B cell (primary cell): ENCODE measurements at regions not wholly inside any gene's neighbourhood (a gene's known extent, or its start where the extent isn't known, plus 50 kb on each side); places are given as distances from the start of the nearest gene placed in this dataset.

Experiments
- ATAC-seq: fragments of 200-7000 bp; cut with Tn5 transposase; one replicate; pipeline ENCODE4 v1.10.0; 2021; ENCODE audit warnings: low read depth, mild to moderate bottlenecking, moderate number of reproducible peaks, moderate library complexity
- CTCF ChIA-PET: fragments of 350-600 bp; sonication (Branson Sonifier 250); formaldehyde crosslinking; loops from one replicate; lab custom pipeline; 2021; ENCODE audit warnings: antibody characterized with exemption, inconsistent platforms; lab: Charles Lee
- POLR2A ChIA-PET: fragments of 350-600 bp; sonication (Branson Sonifier 250); formaldehyde crosslinking; loops from one replicate; lab custom pipeline; 2021; ENCODE audit warnings: antibody characterized with exemption; lab: Charles Lee
- DNase-seq: peaks from one replicate; pipeline ENCODE4 v3.0.0; 2013
- H2AFZ ChIP-seq: 2 replicates; pipeline ENCODE4 v1.6.1; 2012; ENCODE audit warnings: mild to moderate bottlenecking, low read depth, low read length; ENCODE audit not compliant: insufficient read depth, poor library complexity, severe bottlenecking
- H3K27ac ChIP-seq, 2 donors: 1 replicate in 1 of 2; 2 replicates in 1 of 2; pipeline ENCODE4 v1.5.1; 2012 to 2013; ENCODE audit warnings: low read length in 2 of 2, mild to moderate bottlenecking in 2 of 2, moderate library complexity in 1 of 2
- H3K27me3 ChIP-seq, 4 experiments: fragments of 200-600 bp in 1 of 4; sonication (generic) in 1 of 4; replicated peaks in 1 of 4; 1 replicate in 2 of 4; 2 replicates in 2 of 4; pipeline versions ENCODE4 v1.6.1 to v1.7.0; 2013 to 2016; ENCODE audit warnings: low read length in 3 of 4, mild to moderate bottlenecking in 2 of 4, mixed read lengths in 1 of 4, moderate library complexity in 1 of 4; ENCODE audit not compliant: insufficient read depth in 4 of 4, control insufficient read depth in 3 of 4; ENCODE audit errors: control extremely low read depth in 1 of 4
- H3K36me3 ChIP-seq, 2 experiments: replicated peaks in 1 of 2; 1 replicate in 1 of 2; 2 replicates in 1 of 2; pipeline versions ENCODE4 v1.6.1 to v1.7.1; 2013; ENCODE audit warnings: low read length in 1 of 2; ENCODE audit not compliant: insufficient read depth in 2 of 2, control insufficient read depth in 1 of 2; ENCODE audit errors: control extremely low read depth in 1 of 2, extremely low read depth in 1 of 2
- H3K4me1 ChIP-seq, 2 donors: fragments of 200-600 bp in 1 of 2; sonication (generic) in 1 of 2; 1 replicate in 1 of 2; 2 replicates in 1 of 2; pipeline versions ENCODE4 v1.5.1 to v1.6.1; 2013 to 2017; ENCODE audit warnings: low read length in 2 of 2; ENCODE audit not compliant: control insufficient read depth in 2 of 2, insufficient read depth in 2 of 2
- H3K4me2 ChIP-seq: replicated peaks from 2 replicates; pipeline ENCODE3; 2012; ENCODE audit warnings: mild to moderate bottlenecking, low read depth, low read length; ENCODE audit not compliant: poor library complexity, severe bottlenecking
- H3K4me3 ChIP-seq, 5 experiments: fragments of 200-600 bp in 1 of 5; sonication (generic) in 1 of 5; 1 replicate in 3 of 5; 2 replicates in 2 of 5; pipeline versions ENCODE4 v1.5.1 to v1.7.0; 2011 to 2016; ENCODE audit warnings: low read length in 4 of 5, mild to moderate bottlenecking in 4 of 5, low read depth in 2 of 5, control low read depth in 1 of 5, moderate library complexity in 1 of 5; ENCODE audit not compliant: insufficient read depth in 1 of 5; ENCODE audit errors: control extremely low read depth in 1 of 5, extremely low read depth in 1 of 5
- H3K79me2 ChIP-seq: fragments of 200-600 bp; sonication (generic); one replicate; pipeline ENCODE4 v1.6.0; 2016; ENCODE audit warnings: low read length; ENCODE audit not compliant: control insufficient read depth, insufficient read depth
- H3K9ac ChIP-seq: fragments of 200-600 bp; sonication (generic); 2 replicates; pipeline ENCODE4 v1.6.1; 2017; ENCODE audit warnings: mild to moderate bottlenecking, low read length, moderate library complexity
- H3K9me3 ChIP-seq, 3 donors: one replicate each; pipeline versions ENCODE4 v1.6.1 to v1.7.1; 2013; ENCODE audit warnings: low read length in 2 of 3; ENCODE audit not compliant: control insufficient read depth in 2 of 3, insufficient read depth in 1 of 3; ENCODE audit errors: control extremely low read depth in 1 of 3
- H4K20me1 ChIP-seq: 2 replicates; pipeline ENCODE4 v1.6.0; 2012; ENCODE audit warnings: mild to moderate bottlenecking, low read length; ENCODE audit not compliant: insufficient read depth, control insufficient read depth, poor library complexity, severe bottlenecking
- H3K27ac Mint-ChIP-seq: one replicate; pipeline ENCODE4 v1.8.0; 2021; ENCODE audit warnings: mixed read lengths
- H3K27me3 Mint-ChIP-seq: one replicate; pipeline ENCODE4 v1.8.0; 2021; ENCODE audit warnings: mixed read lengths
- H3K4me1 Mint-ChIP-seq: one replicate; pipeline ENCODE4 v1.8.0; 2021; ENCODE audit warnings: mixed read lengths
- H3K4me3 Mint-ChIP-seq: one replicate; pipeline ENCODE4 v1.8.0; 2021; ENCODE audit warnings: mixed read lengths
- H3K9me3 Mint-ChIP-seq: one replicate; pipeline ENCODE4 v1.8.0; 2022; ENCODE audit warnings: mixed read lengths; ENCODE audit not compliant: insufficient read depth
- EZH2 ChIP-seq: IDR thresholded peaks from 2 replicates; pipeline ENCODE4 v1.6.1; 2012; ENCODE audit warnings: borderline replicate concordance, low read depth, mild to moderate bottlenecking, moderate library complexity, low read length; ENCODE audit not compliant: insufficient read depth, poor library complexity, severe bottlenecking
- WGBS: methylation state at CpG from one replicate; pipeline ENCODE4 v1.1.5; 2013; ENCODE audit warnings: missing lambda C conversion rate; ENCODE audit not compliant: insufficient coverage; 5-methylcytosine and 5-hydroxymethylcytosine counted together
- intact Hi-C: fragments of 100-400 bp; cut with micrococcal nuclease; formaldehyde crosslinking; loops from one replicate; pipeline ENCODE4 v1.10.0; 2022
- TF ChIP-seq, protein P1 (sequence below): fragments of 200-600 bp; IDR thresholded peaks from one replicate; pipeline ENCODE4 v1.8.0; 2022; ENCODE audit warnings: antibody characterized with exemption, mild to moderate bottlenecking

- no CpG with 5 or more reads among the region's 3 CpGs for whole genome bisulfite sequencing
- no peak overlapping the region for H3K4me3 Mint-ChIP-seq
- H3K27ac Mint-ChIP-seq: no peak overlapping the region
- Histone ChIP-seq H3K4me2 (no peak overlapping the region), H3K79me2 (no peaks in the 10 kb centered on the region), H4K20me1 (no peaks in the 10 kb centered on the region), H2AFZ (no peak overlapping the region), H3K4me1 (no peaks in the 10 kb centered on the region), H3K36me3 (no peaks in the 10 kb centered on the region), H3K27ac (no peak overlapping the region), H3K9ac (no peak overlapping the region), H3K9me3 (no peaks in the 10 kb centered on the region), H3K27me3 (peaks cover 0 to 9% (median 0%) of the 10 kb centered on the region in 4 experiments), H3K4me3 (no peak overlapping the region)
- intact Hi-C loops: no loop called here
- H3K9me3 Mint-ChIP-seq: no peaks in the 10 kb centered on the region
- H3K4me1 Mint-ChIP-seq: no peaks in the 10 kb centered on the region
- DNase-seq (no peak), ATAC-seq (no peak)
- TF ChIP-seq, protein P1, sequence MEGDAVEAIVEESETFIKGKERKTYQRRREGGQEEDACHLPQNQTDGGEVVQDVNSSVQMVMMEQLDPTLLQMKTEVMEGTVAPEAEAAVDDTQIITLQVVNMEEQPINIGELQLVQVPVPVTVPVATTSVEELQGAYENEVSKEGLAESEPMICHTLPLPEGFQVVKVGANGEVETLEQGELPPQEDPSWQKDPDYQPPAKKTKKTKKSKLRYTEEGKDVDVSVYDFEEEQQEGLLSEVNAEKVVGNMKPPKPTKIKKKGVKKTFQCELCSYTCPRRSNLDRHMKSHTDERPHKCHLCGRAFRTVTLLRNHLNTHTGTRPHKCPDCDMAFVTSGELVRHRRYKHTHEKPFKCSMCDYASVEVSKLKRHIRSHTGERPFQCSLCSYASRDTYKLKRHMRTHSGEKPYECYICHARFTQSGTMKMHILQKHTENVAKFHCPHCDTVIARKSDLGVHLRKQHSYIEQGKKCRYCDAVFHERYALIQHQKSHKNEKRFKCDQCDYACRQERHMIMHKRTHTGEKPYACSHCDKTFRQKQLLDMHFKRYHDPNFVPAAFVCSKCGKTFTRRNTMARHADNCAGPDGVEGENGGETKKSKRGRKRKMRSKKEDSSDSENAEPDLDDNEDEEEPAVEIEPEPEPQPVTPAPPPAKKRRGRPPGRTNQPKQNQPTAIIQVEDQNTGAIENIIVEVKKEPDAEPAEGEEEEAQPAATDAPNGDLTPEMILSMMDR: no peak
- no peak for TF ChIP-seq EZH2
- H3K27me3 Mint-ChIP-seq: peaks cover 27% of the 10 kb centered on the region
- ChIA-PET POLR2A (no interaction called here), CTCF (no interaction called here)
Observed at GRCh38 chr12:75766263-75767160, 255.1 kb upstream of the KRR1 start.
